K562 (cell line): ENCODE measurements at regions not wholly inside any gene's neighbourhood (a gene's known extent, or its start where the extent isn't known, plus 50 kb on each side); places are given as distances from the start of the nearest gene placed in this dataset.
"Not testable (repeated sequence)": the region's sequence is repeated elsewhere in the genome, so short reads cannot be mapped to it uniquely, and the experiment has no call there.

Source experiments
- ATAC-seq: fragments of 200-7000 bp; cut with Tn5 transposase; 3 replicates; pipeline ENCODE4 v1.9.1; 2020; ENCODE audit warnings: moderate library complexity
- BruUV-seq: library from RNA; stranded (reverse); fragments of 400-500 nt; replicated peaks from 2 replicates; lab custom pipeline; 2021; lab: Mats Ljungman, UMichigan
- CTCF ChIA-PET: fragments of 300-600 bp; formaldehyde crosslinking; extraction: SDS; loops from one replicate; lab custom pipeline; 2021; ENCODE audit warnings: low intra/inter-chr PET ratio; lab: Yijun Ruan, JAX
- POLR2A ChIA-PET: fragments of 300-600, 350-650 bp; sonication (Branson Sonifier 250); formaldehyde crosslinking; extraction: SDS; loops from one replicate; lab custom pipeline; 2021; ENCODE audit warnings: antibody characterized with exemption, inconsistent platforms; lab: Yijun Ruan, JAX
- DNase-seq, 4 experiments: peaks; one replicate each; pipeline versions ENCODE4 v3.0.0 to v3.0.0-alpha.2; 2011 to 2018; ENCODE audit warnings: low spot score in 3 of 4, mixed read lengths in 3 of 4; ENCODE audit errors: extremely low read depth in 1 of 4
- FAIRE-seq: peaks from 2 replicates; lab custom pipeline; 2011; peaks lifted over from hg19 to GRCh38; lab: Jason Lieb, UNC
- H2AFZ ChIP-seq: 2 replicates; pipeline ENCODE4 v1.6.0; 2011; ENCODE audit warnings: low read depth, low read length, control low read depth, inconsistent platforms
- H3K27ac ChIP-seq: fragments of 200-600 bp; 3 replicates; pipeline ENCODE4 v1.8.0; 2011; ENCODE audit warnings: low read depth, mild to moderate bottlenecking, control low read depth, inconsistent platforms, low read length, moderate library complexity, mixed read lengths; ENCODE audit errors: extremely low read depth
- H3K27me3 ChIP-seq, 2 experiments: fragments of 300-600 bp in 1 of 2; 2 replicates in 1 of 2; 3 replicates in 1 of 2; pipeline versions ENCODE4 v1.6.0 to v1.8.0; 2011; ENCODE audit warnings: inconsistent platforms in 2 of 2, low read length in 2 of 2, mild to moderate bottlenecking in 1 of 2, mixed read lengths in 1 of 2, moderate library complexity in 1 of 2; ENCODE audit not compliant: control insufficient read depth in 2 of 2, insufficient read depth in 2 of 2
- H3K36me3 ChIP-seq: fragments of 300-600 bp; 3 replicates; pipeline ENCODE4 v1.8.0; 2011; ENCODE audit warnings: mild to moderate bottlenecking, low read length, inconsistent platforms; ENCODE audit not compliant: control insufficient read depth, insufficient read depth
- H3K4me1 ChIP-seq, 2 experiments: fragments of 200-600 bp in 1 of 2; replicated peaks in 1 of 2; 2 replicates in 1 of 2; 3 replicates in 1 of 2; pipeline versions ENCODE4 v1.5.1 to v1.8.0; 2011; ENCODE audit warnings: inconsistent platforms in 2 of 2, low read length in 2 of 2, mild to moderate bottlenecking in 1 of 2, mixed read lengths in 1 of 2, moderate library complexity in 1 of 2; ENCODE audit not compliant: control insufficient read depth in 2 of 2, insufficient read depth in 2 of 2
- H3K4me2 ChIP-seq: 2 replicates; pipeline ENCODE4 v1.6.1; 2011; ENCODE audit warnings: low read length, control low read depth, inconsistent platforms, mixed read lengths; ENCODE audit not compliant: insufficient read depth
- H3K4me3 ChIP-seq: fragments of 200-600 bp; sonication (generic), shearing (Covaris generic); 2 replicates; pipeline ENCODE4 v1.5.1; 2016; ENCODE audit warnings: control low read depth, inconsistent platforms
- H3K79me2 ChIP-seq: fragments of 200-600 bp; 3 replicates; pipeline ENCODE4 v1.8.0; 2011; ENCODE audit warnings: low read length, inconsistent platforms; ENCODE audit not compliant: control insufficient read depth, insufficient read depth
- H3K9ac ChIP-seq, 2 experiments: 2 replicates each; pipeline versions ENCODE4 v1.6.0 to v1.6.1; 2011; ENCODE audit warnings: low read depth in 2 of 2, low read length in 2 of 2, control low read depth in 1 of 2, inconsistent platforms in 1 of 2, mild to moderate bottlenecking in 1 of 2, mixed read lengths in 1 of 2; ENCODE audit not compliant: insufficient read depth in 1 of 2
- H3K9me1 ChIP-seq: one replicate; pipeline ENCODE4 v1.6.0; 2011; ENCODE audit warnings: inconsistent platforms, mild to moderate bottlenecking, low read length, moderate library complexity; ENCODE audit not compliant: control insufficient read depth, insufficient read depth
- H3K9me3 ChIP-seq: replicated peaks from 2 replicates; pipeline ENCODE4 v1.5.1; 2011; ENCODE audit warnings: low read depth, low read length, inconsistent platforms; ENCODE audit not compliant: control insufficient read depth, insufficient read depth
- H4K20me1 ChIP-seq: replicated peaks from 2 replicates; pipeline ENCODE4 v1.6.1; 2011; ENCODE audit warnings: low read length, inconsistent platforms, mixed read lengths; ENCODE audit not compliant: control insufficient read depth, insufficient read depth
- MAZ ChIP-seq, 2 experiments: fragments of 450-650 bp in 1 of 2; sonication (generic) in 1 of 2; formaldehyde crosslinking; IDR thresholded peaks in 1 of 2; conservative IDR thresholded peaks in 1 of 2; 2 replicates each; pipeline versions ENCODE4 v1.4.0 to v1.5.0; 2020; ENCODE audit warnings: mild to moderate bottlenecking in 1 of 2, missing genetic modification reagents in 1 of 2
- MEIS2 ChIP-seq: fragments of 450-650 bp; IDR thresholded peaks from 2 replicates; pipeline ENCODE4 v1.6.1; 2014; ENCODE audit warnings: mild to moderate bottlenecking; ENCODE audit not compliant: partially characterized antibody
- PHF20 ChIP-seq: fragments of 450-650 bp; IDR thresholded peaks from 2 replicates; pipeline ENCODE4 v1.6.1; 2018; ENCODE audit not compliant: partially characterized antibody
- ZNF282 ChIP-seq: sonication (generic); formaldehyde crosslinking; IDR thresholded peaks from 2 replicates; pipeline ENCODE4 v1.8.1; 2023; ENCODE audit warnings: missing genetic modification reagents
- ZNF507 ChIP-seq: conservative IDR thresholded peaks from 2 replicates; pipeline ENCODE4 v1.6.1; 2017; ENCODE audit warnings: missing genetic modification characterization, missing compliant biosample characterization
- WGBS: fragments of 100-300 bp; shearing (Covaris generic); methylation state at CpG from one replicate; pipeline ENCODE4 v1.1.6; 2016; ENCODE audit warnings: low coverage, mixed read lengths; ENCODE audit not compliant: insufficient coverage; ENCODE audit errors: missing lambda C conversion rate; 5-methylcytosine and 5-hydroxymethylcytosine counted together
- in situ Hi-C: fragments of 300-500 bp; cut with MboI; formaldehyde crosslinking; loops from 4 replicates; pipeline ENCODE4 v1.15.0; 2018; ENCODE audit warnings: inconsistent platforms, mixed read lengths
- intact Hi-C: fragments of 100-400 bp; cut with micrococcal nuclease; formaldehyde crosslinking; loops from 2 replicates; pipeline ENCODE4 v1.14.2; 2022

DNA sequence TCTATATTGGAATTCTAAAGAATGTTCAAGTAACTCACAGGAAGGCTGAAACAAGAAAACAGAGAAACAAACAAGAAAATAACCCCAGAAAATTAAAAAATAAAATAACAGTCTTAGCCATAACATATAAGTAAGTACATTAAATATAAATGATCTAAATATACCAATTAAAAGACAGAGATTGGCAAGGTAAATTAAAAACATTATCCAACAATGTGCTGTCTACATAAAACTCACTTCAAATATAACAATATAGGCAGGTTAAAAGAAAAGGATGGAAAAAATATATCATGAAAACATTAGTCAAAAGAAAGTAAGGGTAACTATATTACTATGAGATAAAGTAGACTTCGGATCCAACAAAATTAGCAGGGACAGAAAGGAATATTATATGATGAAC is 98.1 kb upstream of the NANOS1 start:
- no peak for DNase-seq
- no peak for ATAC-seq
- Histone ChIP-seq H3K36me3 (no peaks in the 10 kb centered on the region), H3K9me3 (no peaks in the 10 kb centered on the region), H3K4me1 (no peaks in the 10 kb centered on the region), H3K4me2 (no peak overlapping the region), H3K4me3 (no peak overlapping the region), H2AFZ (no peak overlapping the region), H3K9ac (no peak overlapping the region), H4K20me1 (no peaks in the 10 kb centered on the region), H3K9me1 (no peaks in the 10 kb centered on the region), H3K79me2 (no peaks in the 10 kb centered on the region), H3K27ac (no peak overlapping the region), H3K27me3 (peaks cover 0 to under 1% of the 10 kb centered on the region in 2 experiments; a peak in 1 of 5 replicates)
- ChIA-PET CTCF (no interaction called here), POLR2A (no interaction called here)
- no TSS peak for BruUV-seq
- WGBS = 0% methylated on average over 1 of the region's 1 CpG
- FAIRE-seq = no peak
- in situ Hi-C loops = no loop called here
- TF ChIP-seq MEIS2 (no peak), ZNF282 (CRISPR knock-in tag) (no peak), MAZ (CRISPR knock-in tag; conservative IDR thresholded peaks at IDR 0.05 in 1 of 2, IDR thresholded peaks at IDR 0.05 in 1 of 2) (no peak), PHF20 (no peak), ZNF507 (peak; percentile 92)
- intact Hi-C loops = no loop called here

DNA sequence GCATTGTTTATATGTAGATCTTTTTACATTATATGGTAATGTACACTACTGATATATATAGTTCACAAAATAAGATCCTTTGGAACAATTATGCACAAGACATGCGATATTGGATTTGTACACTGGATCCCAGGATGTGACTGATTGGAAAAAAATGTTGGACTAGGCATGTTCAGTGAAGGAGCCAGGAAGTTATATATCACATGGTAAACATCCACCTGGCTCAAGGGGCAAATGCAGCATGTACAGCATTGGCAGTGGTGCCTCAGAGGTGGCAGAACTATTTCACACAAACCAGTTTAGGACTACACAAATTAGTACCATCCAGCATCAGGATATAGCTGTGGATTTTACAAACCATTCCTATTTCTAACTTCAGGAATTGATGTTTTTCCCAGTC is 97.4 kb upstream of the NANOS1 start:
- WGBS = 0% methylated on average over 1 of the region's 1 CpG
- in situ Hi-C loops, BruUV-seq, H3K4me1 ChIP-seq, H2AFZ ChIP-seq, H3K79me2 ChIP-seq, DNase-seq, H3K36me3 ChIP-seq, H4K20me1 ChIP-seq, ATAC-seq, H3K27ac ChIP-seq, H3K27me3 ChIP-seq, H3K4me2 ChIP-seq, H3K9me1 ChIP-seq, intact Hi-C loops, CTCF ChIA-PET, H3K9me3 ChIP-seq, FAIRE-seq, H3K4me3 ChIP-seq, H3K9ac ChIP-seq, POLR2A ChIA-PET: not testable (repeated sequence)
